Endothelial cell of umbilical vein (primary cell): ENCODE measurements at regions not wholly inside any gene's neighbourhood (a gene's known extent, or its start where the extent isn't known, plus 50 kb on each side); places are given as distances from the start of the nearest gene placed in this dataset.

Experiments used
- BruUV-seq: library from RNA; stranded (reverse); fragments of 400-500 nt; replicated peaks from 2 replicates; lab custom pipeline; 2021; lab: Mats Ljungman, UMichigan
- CTCF ChIA-PET: fragments of 300-600, 350-600 bp; sonication (Branson Sonifier 250); formaldehyde crosslinking; loops from one replicate; lab custom pipeline; 2021; ENCODE audit warnings: antibody characterized with exemption, inconsistent platforms; lab: Charles Lee
- POLR2A ChIA-PET: fragments of 300-600, 350-600 bp; sonication (Branson Sonifier 250); formaldehyde crosslinking; loops from one replicate; lab custom pipeline; 2021; ENCODE audit warnings: antibody characterized with exemption, inconsistent platforms; lab: Charles Lee
- DNase-seq: peaks from one replicate; pipeline ENCODE4 v3.0.0-alpha.2; 2011; ENCODE audit warnings: low read depth, low spot score
- FAIRE-seq: peaks from 2 replicates; lab custom pipeline; 2011; peaks lifted over from hg19 to GRCh38; lab: Jason Lieb, UNC
- H2AFZ ChIP-seq: 2 replicates; pipeline ENCODE4 v1.6.0; 2012; ENCODE audit warnings: low read depth, low read length, control low read depth, inconsistent platforms
- H3K27ac ChIP-seq: 2 replicates; pipeline ENCODE4 v1.5.1; 2011; ENCODE audit warnings: low read depth, mild to moderate bottlenecking, control low read depth, low read length, moderate library complexity; ENCODE audit not compliant: insufficient read depth
- H3K27me3 ChIP-seq, 2 experiments: 2 replicates each; pipeline versions ENCODE4 v1.6.0 to v1.6.1; 2011; ENCODE audit warnings: low read length in 2 of 2, mixed read lengths in 1 of 2; ENCODE audit not compliant: control insufficient read depth in 2 of 2, insufficient read depth in 2 of 2
- H3K36me3 ChIP-seq, 2 experiments: 2 replicates in 1 of 2; 3 replicates in 1 of 2; pipeline ENCODE4 v1.5.1; 2011; ENCODE audit warnings: low read length in 2 of 2, mild to moderate bottlenecking in 1 of 2, moderate library complexity in 1 of 2; ENCODE audit not compliant: control insufficient read depth in 2 of 2, insufficient read depth in 2 of 2; ENCODE audit errors: extremely low read depth in 1 of 2
- H3K4me1 ChIP-seq: 3 replicates; pipeline ENCODE4 v1.5.1; 2011; ENCODE audit warnings: mild to moderate bottlenecking, low read length; ENCODE audit not compliant: control insufficient read depth, insufficient read depth; ENCODE audit errors: extremely low read depth
- H3K4me2 ChIP-seq: 2 replicates; pipeline ENCODE4 v1.6.1; 2011; ENCODE audit warnings: low read length, control low read depth, mixed read lengths; ENCODE audit not compliant: insufficient read depth
- H3K4me3 ChIP-seq, 3 experiments: fragments of 200-600 bp in 1 of 3; sonication (generic), shearing (Covaris generic) in 1 of 3; replicated peaks in 1 of 3; 2 replicates each; pipeline ENCODE4 v1.5.1; 2011 to 2016; ENCODE audit warnings: control low read depth in 3 of 3, low read length in 3 of 3, mild to moderate bottlenecking in 2 of 3, inconsistent platforms in 1 of 3, low read depth in 1 of 3, moderate library complexity in 1 of 3; ENCODE audit not compliant: insufficient read depth in 1 of 3
- H3K79me2 ChIP-seq: 2 replicates; pipeline ENCODE4 v1.6.0; 2012; ENCODE audit warnings: low read length, inconsistent platforms; ENCODE audit not compliant: control insufficient read depth, insufficient read depth
- H3K9ac ChIP-seq: replicated peaks from 2 replicates; pipeline ENCODE3; 2011; ENCODE audit warnings: low read length, control low read depth; ENCODE audit not compliant: insufficient read depth; ENCODE audit errors: extremely low read depth
- H3K9me1 ChIP-seq: replicated peaks from 3 replicates; pipeline ENCODE4 v1.6.0; 2011; ENCODE audit warnings: mild to moderate bottlenecking, low read length; ENCODE audit not compliant: control insufficient read depth, insufficient read depth; ENCODE audit errors: extremely low read depth
- H3K9me3 ChIP-seq: replicated peaks from 2 replicates; pipeline ENCODE4 v1.5.1; 2012; ENCODE audit warnings: low read length, inconsistent platforms; ENCODE audit not compliant: control insufficient read depth, insufficient read depth
- H4K20me1 ChIP-seq: replicated peaks from 2 replicates; pipeline ENCODE3; 2011; ENCODE audit warnings: mild to moderate bottlenecking, low read length; ENCODE audit not compliant: control insufficient read depth, insufficient read depth; ENCODE audit errors: extremely low read depth
- CTCF ChIP-seq, 2 donors: IDR thresholded peaks; 1 replicate in 1 of 2; 2 replicates in 1 of 2; pipeline ENCODE4 v1.5.1; 2011; ENCODE audit warnings: low read length in 2 of 2, mild to moderate bottlenecking in 2 of 2, moderate library complexity in 2 of 2, control low read depth in 1 of 2, inconsistent platforms in 1 of 2, low read depth in 1 of 2; ENCODE audit not compliant: insufficient read depth in 1 of 2; ENCODE audit errors: extremely low read depth in 1 of 2
- EZH2 ChIP-seq: IDR thresholded peaks from 2 replicates; pipeline ENCODE4 v1.6.1; 2012; ENCODE audit warnings: borderline replicate concordance, low read depth, mild to moderate bottlenecking, moderate library complexity, low read length, inconsistent platforms; ENCODE audit not compliant: severe bottlenecking
- FOS ChIP-seq: IDR thresholded peaks from 2 replicates; pipeline ENCODE4 v1.6.1; 2011; ENCODE audit warnings: mild to moderate bottlenecking, low read length, moderate library complexity, borderline replicate concordance; ENCODE audit not compliant: insufficient read depth
- GATA2 ChIP-seq: IDR thresholded peaks from 2 replicates; pipeline ENCODE4 v1.7.0; 2011; ENCODE audit warnings: low read depth, mild to moderate bottlenecking, moderate library complexity, mixed read lengths, low read length; ENCODE audit not compliant: insufficient read length, insufficient read depth
- JUN ChIP-seq: IDR thresholded peaks from 2 replicates; pipeline ENCODE4 v1.6.1; 2011; ENCODE audit warnings: borderline replicate concordance, low read depth; ENCODE audit not compliant: insufficient read length, insufficient read depth
- MAX ChIP-seq: IDR thresholded peaks from 2 replicates; pipeline ENCODE4 v1.6.1; 2011; ENCODE audit not compliant: insufficient read depth, insufficient read length
- MYC ChIP-seq: IDR thresholded peaks from one replicate; pipeline ENCODE4 v1.6.1; 2011; ENCODE audit warnings: mild to moderate bottlenecking, low read depth, low read length
- POLR2A ChIP-seq: IDR thresholded peaks from 2 replicates; pipeline ENCODE4 v1.6.1; 2012; ENCODE audit warnings: low read depth, mild to moderate bottlenecking, control low read depth, low read length
- POLR2AphosphoS5 ChIP-seq: IDR thresholded peaks from 2 replicates; pipeline ENCODE4 v1.6.1; 2012; ENCODE audit warnings: low read depth, mild to moderate bottlenecking, control low read depth, low read length, moderate library complexity; ENCODE audit not compliant: insufficient read depth
- dilution Hi-C: fragments of 300-500 bp; cut with MboI; formaldehyde crosslinking; loops from one replicate; pipeline ENCODE4 v1.15.0; 2019; ENCODE audit warnings: low sequenced_read_pairs; ENCODE audit not compliant: extremely low pct_ligation_motif_present
- intact Hi-C: fragments of 100-400 bp; cut with micrococcal nuclease; formaldehyde crosslinking; loops from one replicate; pipeline ENCODE4 v1.10.0; 2022

- intact Hi-C loops, result no loop called here
- CTCF ChIA-PET, result interaction anchor here (1.1 kb wide), 1 partner anchor 9 kb away, joined by 4 read pairs; no protein-coding TSS in a partner anchor
- DNase-seq, result no peak
Measured at GRCh38 chr12:59904874-59905521, 309.2 kb downstream of the SLC16A7 start.

More at GRCh38 chr12:59904874-59905521, 309.2 kb downstream of the SLC16A7 start:
- TF ChIP-seq JUN (no peak), POLR2A (no peak), POLR2AphosphoS5 (no peak), MYC (no peak), FOS (no peak), EZH2 (no peak), CTCF (IDR thresholded peaks at IDR 0.05; ENCODE audit: extremely low read depth in 1 of 2, insufficient read depth in 1 of 2, low read depth in 1 of 2, low read length in 2 of 2) (no peak), GATA2 (no peak), MAX (no peak)
- H2AFZ ChIP-seq, result no peak overlapping the region
- POLR2A ChIA-PET, result no interaction called here
- no peaks in the 10 kb centered on the region for H3K4me1 ChIP-seq
- no peak for FAIRE-seq
- no peaks in the 10 kb centered on the region for H3K9me1 ChIP-seq
- no peaks in the 10 kb centered on the region for H3K79me2 ChIP-seq
- no peak overlapping the region for H3K27ac ChIP-seq
- H3K36me3 ChIP-seq, result no peaks in the 10 kb centered on the region
- H3K27me3 ChIP-seq, result no peaks in the 10 kb centered on the region
- H3K4me2 ChIP-seq, result no peak overlapping the region
- no peaks in the 10 kb centered on the region for H3K9me3 ChIP-seq
- BruUV-seq, result no TSS peak
- H4K20me1 ChIP-seq, result no peaks in the 10 kb centered on the region
- H3K4me3 ChIP-seq, result no peak overlapping the region
- no peak overlapping the region for H3K9ac ChIP-seq
- dilution Hi-C loops, result no loop called here
